Epithelial cell of proximal tubule (primary cell): ENCODE measurements at regions not wholly inside any gene's neighbourhood (a gene's known extent, or its start where the extent isn't known, plus 50 kb on each side); places are given as distances from the start of the nearest gene placed in this dataset.

Experiments
- DNase-seq: peaks from one replicate; pipeline ENCODE4 v3.0.0-alpha.2; 2011; ENCODE audit warnings: low read depth
- H3K4me3 ChIP-seq: 2 replicates; pipeline ENCODE4 v1.5.1; 2011; ENCODE audit warnings: low read depth, mild to moderate bottlenecking, low read length
- TF ChIP-seq, protein P1 (sequence below): conservative IDR thresholded peaks from 2 replicates; pipeline ENCODE4 v1.5.1; 2012; ENCODE audit warnings: low read depth, mild to moderate bottlenecking, low read length

DNA sequence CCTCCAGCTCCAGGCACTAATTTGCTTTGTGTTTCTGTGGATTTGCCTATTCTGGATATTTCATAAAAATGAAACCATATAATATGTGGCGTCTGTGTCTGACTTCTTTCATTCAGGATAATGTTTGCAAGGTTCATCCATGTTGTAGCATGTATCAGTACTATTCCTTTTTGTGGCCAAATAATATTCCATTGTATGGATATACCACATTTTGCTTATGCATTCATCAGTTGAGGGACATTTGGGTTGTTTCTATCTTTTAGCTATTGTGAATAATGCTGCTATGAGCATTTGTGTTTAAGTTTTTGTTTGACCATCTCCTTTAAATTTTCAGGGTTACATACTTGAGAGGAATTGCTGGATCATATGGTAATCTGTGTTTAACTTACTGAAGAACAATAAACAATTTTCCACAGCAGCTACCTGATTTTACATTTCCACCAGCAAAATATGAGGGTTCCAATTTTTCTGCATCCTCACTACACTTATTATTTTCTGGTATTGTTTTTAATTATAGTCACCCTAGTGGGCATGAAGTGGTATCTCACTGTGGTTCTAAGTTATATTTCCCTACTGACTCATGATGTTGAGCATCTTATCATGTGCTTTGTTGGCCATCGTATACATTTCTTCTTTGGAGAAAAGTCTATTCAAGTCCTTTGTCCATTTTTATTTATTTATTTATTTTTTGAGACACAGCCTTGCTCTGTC is 63.9 kb downstream of the GCNT4 start:
- TF ChIP-seq, protein P1, sequence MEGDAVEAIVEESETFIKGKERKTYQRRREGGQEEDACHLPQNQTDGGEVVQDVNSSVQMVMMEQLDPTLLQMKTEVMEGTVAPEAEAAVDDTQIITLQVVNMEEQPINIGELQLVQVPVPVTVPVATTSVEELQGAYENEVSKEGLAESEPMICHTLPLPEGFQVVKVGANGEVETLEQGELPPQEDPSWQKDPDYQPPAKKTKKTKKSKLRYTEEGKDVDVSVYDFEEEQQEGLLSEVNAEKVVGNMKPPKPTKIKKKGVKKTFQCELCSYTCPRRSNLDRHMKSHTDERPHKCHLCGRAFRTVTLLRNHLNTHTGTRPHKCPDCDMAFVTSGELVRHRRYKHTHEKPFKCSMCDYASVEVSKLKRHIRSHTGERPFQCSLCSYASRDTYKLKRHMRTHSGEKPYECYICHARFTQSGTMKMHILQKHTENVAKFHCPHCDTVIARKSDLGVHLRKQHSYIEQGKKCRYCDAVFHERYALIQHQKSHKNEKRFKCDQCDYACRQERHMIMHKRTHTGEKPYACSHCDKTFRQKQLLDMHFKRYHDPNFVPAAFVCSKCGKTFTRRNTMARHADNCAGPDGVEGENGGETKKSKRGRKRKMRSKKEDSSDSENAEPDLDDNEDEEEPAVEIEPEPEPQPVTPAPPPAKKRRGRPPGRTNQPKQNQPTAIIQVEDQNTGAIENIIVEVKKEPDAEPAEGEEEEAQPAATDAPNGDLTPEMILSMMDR, result no peak
- H3K4me3 ChIP-seq, result no peak overlapping the region
- DNase-seq, result no peak

DNA sequence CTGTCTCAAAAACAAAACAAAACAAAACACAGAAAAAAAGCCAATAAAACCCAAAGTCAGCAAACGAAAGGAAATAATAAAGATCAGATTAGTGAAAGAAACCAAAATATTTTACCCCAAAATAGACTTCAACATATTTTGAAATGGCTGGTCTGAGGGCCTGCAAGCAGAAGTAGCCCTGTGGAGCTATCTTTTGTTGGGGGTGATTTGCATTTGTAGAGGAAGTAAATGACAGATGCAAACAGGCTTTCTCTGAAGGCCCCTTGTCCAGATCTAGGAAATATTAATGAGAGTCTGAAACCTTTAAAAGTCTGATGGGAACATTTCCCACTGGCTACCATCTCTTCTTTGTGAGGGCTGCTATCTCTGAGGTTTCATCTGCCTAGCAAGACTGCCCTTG is 74.0 kb downstream of the GCNT4 start:
- no peak for DNase-seq
- TF ChIP-seq, protein P1, result no peak
- H3K4me3 ChIP-seq, result no peak overlapping the region

DNA sequence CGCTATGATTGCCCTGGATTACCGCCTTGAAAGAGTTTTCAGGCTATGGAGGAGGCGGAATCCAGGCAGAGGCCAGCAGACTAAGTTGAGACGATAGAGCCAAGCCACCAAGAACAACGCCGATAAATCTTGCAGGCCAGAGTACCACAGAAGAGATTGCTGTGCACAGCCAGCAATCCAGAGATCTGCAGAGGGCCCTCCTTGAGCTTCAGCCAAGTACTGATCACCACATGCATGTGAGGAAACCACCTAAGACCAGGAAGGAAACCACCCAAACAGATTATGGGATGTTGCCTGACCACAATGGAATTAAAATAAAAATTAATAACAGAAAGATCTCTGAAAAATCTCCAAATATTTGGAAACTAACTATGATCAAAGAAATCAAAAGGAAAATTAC is 74.9 kb downstream of the GCNT4 start:
- no peak overlapping the region for H3K4me3 ChIP-seq
- DNase-seq, result no peak
- TF ChIP-seq, protein P1, result no peak

DNA sequence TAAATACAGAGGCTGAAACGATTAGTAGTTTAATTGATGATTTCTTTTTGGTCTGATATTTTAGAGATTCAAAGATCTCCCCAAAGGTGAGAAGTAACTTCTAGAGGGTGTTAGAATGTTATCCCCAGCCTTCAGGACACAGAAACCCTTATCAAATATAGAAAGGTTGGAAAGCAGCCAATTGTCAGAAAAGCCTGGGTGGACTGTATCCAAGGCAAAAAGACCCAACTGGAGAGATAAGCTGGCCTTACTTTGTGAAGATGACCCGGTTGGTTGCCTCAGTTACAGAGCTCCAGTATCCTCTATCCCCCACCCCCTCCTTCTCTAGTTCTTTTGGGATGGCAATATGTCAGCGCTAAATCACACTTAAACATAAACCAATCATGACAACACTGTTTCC is 75.7 kb downstream of the GCNT4 start:
- H3K4me3 ChIP-seq, result no peak overlapping the region
- no peak for DNase-seq
- TF ChIP-seq, protein P1, result no peak

DNA sequence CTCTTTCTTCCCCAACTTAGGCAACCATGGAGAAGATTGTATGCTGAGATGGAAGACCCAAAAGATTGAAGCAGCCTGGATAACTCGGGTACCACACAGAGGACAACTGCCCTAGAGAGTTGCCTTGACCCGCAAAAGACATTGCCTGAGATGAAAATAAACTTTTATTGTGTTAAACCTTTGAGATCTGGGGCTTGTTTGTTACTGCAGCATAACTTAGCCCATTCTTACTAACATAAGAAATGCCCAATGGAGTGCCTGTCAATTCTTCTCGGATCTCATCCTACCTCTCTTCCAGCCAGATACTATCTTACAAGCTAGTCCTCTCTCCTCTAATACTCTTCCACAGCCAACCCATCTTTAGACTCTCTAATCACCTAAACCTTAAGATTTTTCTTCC is 76.8 kb downstream of the GCNT4 start:
- H3K4me3 ChIP-seq, result no peak overlapping the region
- TF ChIP-seq, protein P1, result no peak

DNA sequence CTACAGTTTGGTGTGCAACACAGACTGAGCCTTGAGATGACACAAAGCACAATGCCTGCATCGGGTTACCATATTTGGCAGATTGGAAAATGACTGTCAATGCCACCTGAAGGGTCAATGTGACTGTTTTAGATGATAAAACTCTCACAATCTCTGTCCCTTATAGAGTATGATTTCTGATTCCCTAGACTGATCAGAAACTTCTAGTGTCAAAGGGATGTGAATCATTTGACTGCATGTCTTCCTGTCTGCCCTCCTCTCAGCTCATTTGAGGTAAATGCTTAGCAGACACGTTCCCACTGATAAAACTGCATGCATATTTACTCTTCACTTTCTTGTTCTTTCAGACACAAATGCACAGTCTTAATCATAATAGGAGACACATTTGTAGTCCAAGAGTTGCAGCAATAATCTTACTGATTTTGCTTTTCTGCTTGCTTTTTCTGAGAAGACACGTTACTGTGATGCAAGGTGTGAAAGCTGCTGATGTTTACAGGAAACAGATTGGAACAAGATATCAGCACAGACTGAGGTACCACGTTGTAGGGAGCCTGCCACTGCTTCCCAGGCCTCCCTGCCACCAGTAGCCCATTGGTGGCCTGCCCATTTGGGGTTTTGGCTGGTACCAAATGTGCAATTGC is 77.8 kb downstream of the GCNT4 start:
- no peak for DNase-seq
- TF ChIP-seq, protein P1, result no peak
- H3K4me3 ChIP-seq, result no peak overlapping the region

More for the DNA sequence above, 76.8 kb downstream of the GCNT4 start:
- no peak for DNase-seq

DNA sequence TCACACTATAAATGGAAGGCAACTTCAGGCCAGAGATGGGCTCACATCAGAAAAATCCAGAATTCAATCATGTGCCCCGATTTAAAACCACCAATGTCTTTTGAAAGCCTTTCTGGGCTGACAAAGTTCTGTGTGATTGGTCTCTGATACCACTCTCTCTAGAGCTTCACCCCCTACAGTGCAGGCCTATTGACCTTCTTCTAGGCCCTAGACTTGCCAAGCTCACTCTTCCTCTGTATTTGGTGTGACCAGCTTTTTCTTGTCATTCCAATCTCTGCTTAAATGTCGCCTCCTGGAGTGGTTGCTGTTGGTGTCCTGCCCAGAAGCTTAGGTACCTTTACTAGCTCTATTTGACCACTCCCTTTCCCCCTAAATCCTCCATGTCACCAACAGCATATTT is 78.7 kb downstream of the GCNT4 start:
- TF ChIP-seq, protein P1, result no peak
- no peak overlapping the region for H3K4me3 ChIP-seq
- DNase-seq, result no peak
